ENCODE measurements at regions not wholly inside any gene's neighbourhood (a gene's known extent, or its start where the extent isn't known, plus 50 kb on each side); places are given as distances from the start of the nearest gene placed in this dataset.

GRCh38 chr16:17543073-17543472 is 72.3 kb upstream of the XYLT1 start:
- POLR2A ChIA-PET, result no interaction called here
- intact Hi-C loops (cut with micrococcal nuclease), result no loop called here
- TF ChIP-seq, protein P1, sequence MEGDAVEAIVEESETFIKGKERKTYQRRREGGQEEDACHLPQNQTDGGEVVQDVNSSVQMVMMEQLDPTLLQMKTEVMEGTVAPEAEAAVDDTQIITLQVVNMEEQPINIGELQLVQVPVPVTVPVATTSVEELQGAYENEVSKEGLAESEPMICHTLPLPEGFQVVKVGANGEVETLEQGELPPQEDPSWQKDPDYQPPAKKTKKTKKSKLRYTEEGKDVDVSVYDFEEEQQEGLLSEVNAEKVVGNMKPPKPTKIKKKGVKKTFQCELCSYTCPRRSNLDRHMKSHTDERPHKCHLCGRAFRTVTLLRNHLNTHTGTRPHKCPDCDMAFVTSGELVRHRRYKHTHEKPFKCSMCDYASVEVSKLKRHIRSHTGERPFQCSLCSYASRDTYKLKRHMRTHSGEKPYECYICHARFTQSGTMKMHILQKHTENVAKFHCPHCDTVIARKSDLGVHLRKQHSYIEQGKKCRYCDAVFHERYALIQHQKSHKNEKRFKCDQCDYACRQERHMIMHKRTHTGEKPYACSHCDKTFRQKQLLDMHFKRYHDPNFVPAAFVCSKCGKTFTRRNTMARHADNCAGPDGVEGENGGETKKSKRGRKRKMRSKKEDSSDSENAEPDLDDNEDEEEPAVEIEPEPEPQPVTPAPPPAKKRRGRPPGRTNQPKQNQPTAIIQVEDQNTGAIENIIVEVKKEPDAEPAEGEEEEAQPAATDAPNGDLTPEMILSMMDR (IDR thresholded peaks at IDR 0.05; ENCODE audit: unreplicated experiment), result no peak
- Mint-ChIP-seq H3K4me3 (ENCODE audit: unreplicated experiment) (no peak overlapping the region), H3K9me3 (ENCODE audit: unreplicated experiment) (peaks cover 16% of the 10 kb centered on the region), H3K36me3 (ENCODE audit: insufficient read depth, unreplicated experiment) (no peaks in the 10 kb centered on the region), H3K27me3 (ENCODE audit: insufficient read depth, unreplicated experiment) (no peaks in the 10 kb centered on the region), H3K4me1 (ENCODE audit: insufficient read depth, unreplicated experiment) (no peaks in the 10 kb centered on the region), H3K27ac (ENCODE audit: low read depth, unreplicated experiment) (no peak overlapping the region)
- DNase-seq (ENCODE audit: unreplicated experiment), result no peak
- CTCF ChIA-PET, result no interaction called here
- BruUV-seq (replicated peaks), result no TSS peak

GRCh38 chr16:17541324-17541723 is 70.6 kb upstream of the XYLT1 start:
- no TSS peak for BruUV-seq (replicated peaks)
- H3K4me3 Mint-ChIP-seq (ENCODE audit: unreplicated experiment), result no peak overlapping the region
- H3K4me1 Mint-ChIP-seq (ENCODE audit: insufficient read depth, unreplicated experiment), result no peaks in the 10 kb centered on the region
- intact Hi-C loops (cut with micrococcal nuclease), result no loop called here
- CTCF ChIA-PET, result no interaction called here
- H3K36me3 Mint-ChIP-seq (ENCODE audit: insufficient read depth, unreplicated experiment), result no peaks in the 10 kb centered on the region
- H3K27ac Mint-ChIP-seq (ENCODE audit: low read depth, unreplicated experiment), result no peak overlapping the region
- peaks cover 8% of the 10 kb centered on the region for H3K9me3 Mint-ChIP-seq (ENCODE audit: unreplicated experiment)
- TF ChIP-seq, protein P1 (IDR thresholded peaks at IDR 0.05; ENCODE audit: unreplicated experiment), result no peak
- DNase-seq (ENCODE audit: unreplicated experiment), result no peak
- no peaks in the 10 kb centered on the region for H3K27me3 Mint-ChIP-seq (ENCODE audit: insufficient read depth, unreplicated experiment)
- POLR2A ChIA-PET, result no interaction called here

GRCh38 chr16:17538927-17539326 is 68.2 kb upstream of the XYLT1 start:
- ChIA-PET POLR2A (no interaction called here), CTCF (no interaction called here)
- Mint-ChIP-seq H3K27me3 (ENCODE audit: insufficient read depth, unreplicated experiment) (no peaks in the 10 kb centered on the region), H3K36me3 (ENCODE audit: insufficient read depth, unreplicated experiment) (no peaks in the 10 kb centered on the region), H3K4me1 (ENCODE audit: insufficient read depth, unreplicated experiment) (no peaks in the 10 kb centered on the region), H3K9me3 (ENCODE audit: unreplicated experiment) (peaks cover 8% of the 10 kb centered on the region), H3K4me3 (ENCODE audit: unreplicated experiment) (no peak overlapping the region), H3K27ac (ENCODE audit: low read depth, unreplicated experiment) (no peak overlapping the region)
- no peak for DNase-seq (ENCODE audit: unreplicated experiment)
- intact Hi-C loops (cut with micrococcal nuclease), result no loop called here
- BruUV-seq (replicated peaks), result no TSS peak
- TF ChIP-seq, protein P1 (IDR thresholded peaks at IDR 0.05; ENCODE audit: unreplicated experiment), result no peak

DNA sequence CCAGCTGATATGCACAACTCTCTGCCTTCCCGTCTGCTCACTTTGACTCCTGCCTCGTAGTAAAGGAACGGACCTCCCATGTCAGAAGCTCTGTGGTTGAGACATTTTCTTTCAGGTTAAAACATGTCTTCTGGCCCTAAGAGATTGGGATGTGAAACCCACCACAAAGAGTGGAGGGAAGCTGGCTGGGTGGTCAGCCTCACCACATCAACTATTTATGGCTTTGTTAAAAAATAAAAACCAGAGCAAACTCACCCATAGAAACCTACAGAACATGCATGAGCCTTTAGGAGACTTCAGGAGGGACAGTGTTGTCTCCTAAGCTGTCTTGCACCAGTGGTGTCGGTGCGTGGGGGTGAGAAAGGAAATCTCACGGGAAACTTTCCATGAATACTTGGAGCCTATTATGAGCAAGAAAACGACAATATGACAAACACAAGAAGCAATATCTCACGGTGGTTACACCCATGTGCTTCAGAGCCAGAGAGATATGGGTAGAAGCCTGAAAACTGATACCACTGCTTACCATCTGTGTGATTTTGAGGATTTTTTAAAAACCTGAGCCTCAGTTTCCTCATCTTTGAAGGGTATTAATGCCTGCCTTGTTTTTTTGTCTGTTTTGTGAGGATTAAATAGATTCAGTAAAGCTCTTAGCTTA is 61.7 kb upstream of the XYLT1 start:
- Mint-ChIP-seq H3K27ac (ENCODE audit: low read depth, unreplicated experiment) (no peak overlapping the region), H3K36me3 (ENCODE audit: insufficient read depth, unreplicated experiment) (no peaks in the 10 kb centered on the region), H3K4me1 (ENCODE audit: insufficient read depth, unreplicated experiment) (no peaks in the 10 kb centered on the region), H3K4me3 (ENCODE audit: unreplicated experiment) (no peak overlapping the region), H3K27me3 (ENCODE audit: insufficient read depth, unreplicated experiment) (no peaks in the 10 kb centered on the region), H3K9me3 (ENCODE audit: unreplicated experiment) (peaks cover 29% of the 10 kb centered on the region)
- ChIA-PET POLR2A (no interaction called here), CTCF (interaction anchor here (0.6 to 0.9 kb wide), 2 partner anchors 40 to 273 kb away, joined by 3 to 4 read pairs; no protein-coding TSS in a partner anchor)
- intact Hi-C loops (cut with micrococcal nuclease), result no loop called here
- TF ChIP-seq, protein P1 (IDR thresholded peaks at IDR 0.05; ENCODE audit: unreplicated experiment), result no peak
- no TSS peak for BruUV-seq (replicated peaks)
- DNase-seq (ENCODE audit: unreplicated experiment), result no peak

All from MCF 10A (cell line).